Erythroblast (primary cell): ENCODE measurements at regions not wholly inside any gene's neighbourhood (a gene's known extent, or its start where the extent isn't known, plus 50 kb on each side); places are given as distances from the start of the nearest gene placed in this dataset.

ENCODE experiments used
- GATA1 ChIP-seq: IDR thresholded peaks from 2 replicates; pipeline ENCODE4 v1.6.1; 2011; ENCODE audit warnings: low read depth, mild to moderate bottlenecking, control low read depth, low read length, moderate library complexity
- POLR2A ChIP-seq: IDR thresholded peaks from 2 replicates; pipeline ENCODE4 v1.6.1; 2011; ENCODE audit warnings: mild to moderate bottlenecking, low read length

GRCh38 chr11:86160541-86161149 is 83.9 kb upstream of the EED start:
- no peak for TF ChIP-seq POLR2A
- TF ChIP-seq GATA1 = no peak
